Loucy (cell line): ENCODE measurements at regions not wholly inside any gene's neighbourhood (a gene's known extent, or its start where the extent isn't known, plus 50 kb on each side); places are given as distances from the start of the nearest gene placed in this dataset.

Experiments
- EZH2phosphoT487 ChIP-seq: fragments of 200-600 bp; IDR thresholded peaks from 2 replicates; pipeline ENCODE4 v1.6.1; 2018; ENCODE audit warnings: antibody characterized with exemption, mild to moderate bottlenecking, moderate library complexity, borderline replicate concordance
- TF ChIP-seq, protein P1 (sequence below): fragments of 200-600 bp; sonication (generic); conservative IDR thresholded peaks from 2 replicates; pipeline ENCODE4 v1.5.1; 2014; ENCODE audit warnings: mild to moderate bottlenecking, antibody characterized with exemption, low read length

GRCh38 chr14:39784461-39784860 lies 352.2 kb upstream of the FBXO33 start:
- TF ChIP-seq, protein P1, sequence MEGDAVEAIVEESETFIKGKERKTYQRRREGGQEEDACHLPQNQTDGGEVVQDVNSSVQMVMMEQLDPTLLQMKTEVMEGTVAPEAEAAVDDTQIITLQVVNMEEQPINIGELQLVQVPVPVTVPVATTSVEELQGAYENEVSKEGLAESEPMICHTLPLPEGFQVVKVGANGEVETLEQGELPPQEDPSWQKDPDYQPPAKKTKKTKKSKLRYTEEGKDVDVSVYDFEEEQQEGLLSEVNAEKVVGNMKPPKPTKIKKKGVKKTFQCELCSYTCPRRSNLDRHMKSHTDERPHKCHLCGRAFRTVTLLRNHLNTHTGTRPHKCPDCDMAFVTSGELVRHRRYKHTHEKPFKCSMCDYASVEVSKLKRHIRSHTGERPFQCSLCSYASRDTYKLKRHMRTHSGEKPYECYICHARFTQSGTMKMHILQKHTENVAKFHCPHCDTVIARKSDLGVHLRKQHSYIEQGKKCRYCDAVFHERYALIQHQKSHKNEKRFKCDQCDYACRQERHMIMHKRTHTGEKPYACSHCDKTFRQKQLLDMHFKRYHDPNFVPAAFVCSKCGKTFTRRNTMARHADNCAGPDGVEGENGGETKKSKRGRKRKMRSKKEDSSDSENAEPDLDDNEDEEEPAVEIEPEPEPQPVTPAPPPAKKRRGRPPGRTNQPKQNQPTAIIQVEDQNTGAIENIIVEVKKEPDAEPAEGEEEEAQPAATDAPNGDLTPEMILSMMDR: no peak
- TF ChIP-seq EZH2phosphoT487: no peak
